ENCODE measurements at regions not wholly inside any gene's neighbourhood (a gene's known extent, or its start where the extent isn't known, plus 50 kb on each side); places are given as distances from the start of the nearest gene placed in this dataset.

DNA sequence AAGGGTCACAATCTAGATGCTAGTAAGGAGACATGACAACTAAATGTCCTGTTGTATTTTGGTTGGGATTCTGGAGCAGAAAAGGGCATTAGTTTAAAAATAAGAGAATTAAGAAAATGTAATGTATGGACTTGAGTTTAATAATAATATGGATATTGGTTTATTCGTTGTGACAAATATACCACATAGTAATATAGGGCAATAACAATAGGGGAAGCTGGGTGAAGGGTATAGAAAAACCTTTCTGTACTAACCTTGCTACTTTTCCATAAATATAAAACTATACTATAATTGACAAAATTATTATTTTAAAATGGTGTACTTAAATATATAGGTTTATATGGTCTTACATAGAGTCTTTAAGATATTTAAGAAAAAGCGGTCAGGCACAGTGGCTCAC lies 558.9 kb downstream of the PTPRC start:
- no peak for TF ChIP-seq EZH2phosphoT487 (IDR thresholded peaks at IDR 0.05)
- TF ChIP-seq, protein P1, sequence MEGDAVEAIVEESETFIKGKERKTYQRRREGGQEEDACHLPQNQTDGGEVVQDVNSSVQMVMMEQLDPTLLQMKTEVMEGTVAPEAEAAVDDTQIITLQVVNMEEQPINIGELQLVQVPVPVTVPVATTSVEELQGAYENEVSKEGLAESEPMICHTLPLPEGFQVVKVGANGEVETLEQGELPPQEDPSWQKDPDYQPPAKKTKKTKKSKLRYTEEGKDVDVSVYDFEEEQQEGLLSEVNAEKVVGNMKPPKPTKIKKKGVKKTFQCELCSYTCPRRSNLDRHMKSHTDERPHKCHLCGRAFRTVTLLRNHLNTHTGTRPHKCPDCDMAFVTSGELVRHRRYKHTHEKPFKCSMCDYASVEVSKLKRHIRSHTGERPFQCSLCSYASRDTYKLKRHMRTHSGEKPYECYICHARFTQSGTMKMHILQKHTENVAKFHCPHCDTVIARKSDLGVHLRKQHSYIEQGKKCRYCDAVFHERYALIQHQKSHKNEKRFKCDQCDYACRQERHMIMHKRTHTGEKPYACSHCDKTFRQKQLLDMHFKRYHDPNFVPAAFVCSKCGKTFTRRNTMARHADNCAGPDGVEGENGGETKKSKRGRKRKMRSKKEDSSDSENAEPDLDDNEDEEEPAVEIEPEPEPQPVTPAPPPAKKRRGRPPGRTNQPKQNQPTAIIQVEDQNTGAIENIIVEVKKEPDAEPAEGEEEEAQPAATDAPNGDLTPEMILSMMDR (IDR thresholded peaks at IDR 0.05) = no peak

Data from neural progenitor cell (in vitro differentiated cells).